Activated T-cell treated with anti-CD3 and anti-CD28 coated beads, Interleukin-2, amount 50 U/mL, for 4 hours (primary cell): ENCODE measurements at regions not wholly inside any gene's neighbourhood (a gene's known extent, or its start where the extent isn't known, plus 50 kb on each side); places are given as distances from the start of the nearest gene placed in this dataset.
"Not testable (repeated sequence)": the region's sequence is repeated elsewhere in the genome, so short reads cannot be mapped to it uniquely, and the experiment has no call there.

ENCODE experiments used
- ATAC-seq, 2 donors: fragments of 200-7000 bp; cut with Tn5 transposase; one replicate each; pipeline ENCODE4 v1.10.0; 2021
- DNase-seq: peaks from one replicate; pipeline ENCODE4 v3.0.0-alpha.2; 2020
- H3K27me3 Mint-ChIP-seq: one replicate; pipeline ENCODE4 v1.8.0; 2021; ENCODE audit warnings: low read depth, mixed read lengths
- H3K36me3 Mint-ChIP-seq: one replicate; pipeline ENCODE4 v1.8.0; 2022; ENCODE audit warnings: mixed read lengths; ENCODE audit not compliant: insufficient read depth
- H3K4me1 Mint-ChIP-seq: one replicate; pipeline ENCODE4 v1.8.0; 2021; ENCODE audit warnings: low read depth, mixed read lengths
- H3K4me3 Mint-ChIP-seq: one replicate; pipeline ENCODE4 v1.8.0; 2021; ENCODE audit warnings: mild to moderate bottlenecking, moderate library complexity, mixed read lengths
- H3K9me3 Mint-ChIP-seq: one replicate; pipeline ENCODE4 v1.8.0; 2021; ENCODE audit warnings: mixed read lengths

GRCh38 chr4:23959396-23960148 is 69.7 kb upstream of the PPARGC1A start:
- no peaks in the 10 kb centered on the region for H3K36me3 Mint-ChIP-seq

GRCh38 chr4:23958749-23959148 is 68.9 kb upstream of the PPARGC1A start:
- Mint-ChIP-seq H3K27me3 (no peaks in the 10 kb centered on the region), H3K36me3 (no peaks in the 10 kb centered on the region), H3K4me1 (no peaks in the 10 kb centered on the region), H3K4me3 (no peak overlapping the region), H3K9me3 (no peaks in the 10 kb centered on the region)
- DNase-seq (no peak), ATAC-seq (no peak)

More at GRCh38 chr4:23959396-23960148, 69.7 kb upstream of the PPARGC1A start:
- DNase-seq (no peak), ATAC-seq (no peak)
- no peaks in the 10 kb centered on the region for H3K4me1 Mint-ChIP-seq
- no peaks in the 10 kb centered on the region for H3K27me3 Mint-ChIP-seq
- no peaks in the 10 kb centered on the region for H3K9me3 Mint-ChIP-seq
- H3K4me3 Mint-ChIP-seq: no peak overlapping the region

DNA sequence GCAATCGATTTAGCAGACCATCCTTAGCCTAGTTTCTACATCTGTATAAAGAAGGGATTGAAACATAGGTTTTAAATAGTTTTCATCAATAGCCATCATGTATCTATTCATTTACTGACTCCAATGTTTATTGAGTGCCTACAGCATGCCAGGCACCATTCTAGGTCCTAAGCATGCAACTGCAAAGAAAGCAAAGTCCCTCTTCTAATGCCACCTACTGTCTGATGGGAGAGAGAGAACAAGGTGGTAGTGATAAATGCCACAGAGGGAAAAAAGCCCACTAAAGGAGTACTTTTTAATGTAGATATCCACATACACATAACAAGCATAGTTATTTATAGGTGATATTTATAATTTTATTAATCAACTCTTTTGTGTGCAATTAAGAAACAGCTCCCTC is 67.6 kb upstream of the PPARGC1A start:
- H3K36me3 Mint-ChIP-seq: no peaks in the 10 kb centered on the region
- H3K9me3 Mint-ChIP-seq: no peaks in the 10 kb centered on the region
- ATAC-seq (no peak), DNase-seq (no peak)
- H3K4me1 Mint-ChIP-seq: no peaks in the 10 kb centered on the region
- H3K4me3 Mint-ChIP-seq: no peak overlapping the region
- no peaks in the 10 kb centered on the region for H3K27me3 Mint-ChIP-seq

DNA sequence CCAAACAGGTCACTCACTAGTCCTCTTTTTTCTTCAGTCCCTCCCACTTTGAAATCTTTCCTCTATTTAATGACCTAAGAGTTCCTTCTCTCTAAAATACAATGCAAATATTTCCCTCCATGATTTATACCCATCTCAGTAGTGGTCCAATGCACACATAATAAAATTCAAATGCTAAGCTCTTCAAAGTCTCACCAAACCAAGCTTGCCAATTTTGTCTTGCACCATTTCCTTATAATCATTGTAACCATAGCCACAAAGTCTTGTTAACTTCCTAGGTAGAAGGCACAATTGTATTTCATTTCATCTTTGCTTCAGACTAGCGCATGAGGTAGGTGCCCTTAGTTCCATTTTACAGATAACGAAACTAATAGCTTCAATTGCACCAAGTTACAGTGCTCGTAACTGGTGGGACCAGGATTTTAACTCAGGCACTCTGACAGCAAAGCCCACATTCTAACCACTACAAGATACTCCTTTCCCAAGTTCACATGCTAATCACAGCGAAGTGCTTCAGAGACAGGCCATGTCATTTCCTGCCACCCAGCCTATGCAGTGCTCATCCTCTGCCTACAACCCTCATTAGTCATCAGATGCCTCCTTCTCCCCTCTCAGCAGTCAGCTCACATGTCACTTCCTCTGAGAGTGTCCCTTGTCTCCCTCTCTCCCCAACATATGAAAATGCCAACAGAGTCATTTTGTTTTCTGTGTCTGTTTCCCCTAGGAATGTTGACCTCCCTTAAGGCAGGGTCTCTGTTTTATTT is 66.9 kb upstream of the PPARGC1A start:
- H3K4me1 Mint-ChIP-seq: no peaks in the 10 kb centered on the region
- H3K27me3 Mint-ChIP-seq: no peaks in the 10 kb centered on the region
- no peak overlapping the region for H3K4me3 Mint-ChIP-seq
- no peak for DNase-seq
- no peak for ATAC-seq
- H3K36me3 Mint-ChIP-seq: no peaks in the 10 kb centered on the region
- peaks cover 1% of the 10 kb centered on the region for H3K9me3 Mint-ChIP-seq

GRCh38 chr4:23952258-23952657 is 62.4 kb upstream of the PPARGC1A start:
- ATAC-seq: no peak
- no peaks in the 10 kb centered on the region for H3K27me3 Mint-ChIP-seq
- no peak for DNase-seq
- peaks cover 3% of the 10 kb centered on the region for H3K9me3 Mint-ChIP-seq
- H3K4me3 Mint-ChIP-seq: no peak overlapping the region
- no peaks in the 10 kb centered on the region for H3K36me3 Mint-ChIP-seq
- H3K4me1 Mint-ChIP-seq: no peaks in the 10 kb centered on the region

DNA sequence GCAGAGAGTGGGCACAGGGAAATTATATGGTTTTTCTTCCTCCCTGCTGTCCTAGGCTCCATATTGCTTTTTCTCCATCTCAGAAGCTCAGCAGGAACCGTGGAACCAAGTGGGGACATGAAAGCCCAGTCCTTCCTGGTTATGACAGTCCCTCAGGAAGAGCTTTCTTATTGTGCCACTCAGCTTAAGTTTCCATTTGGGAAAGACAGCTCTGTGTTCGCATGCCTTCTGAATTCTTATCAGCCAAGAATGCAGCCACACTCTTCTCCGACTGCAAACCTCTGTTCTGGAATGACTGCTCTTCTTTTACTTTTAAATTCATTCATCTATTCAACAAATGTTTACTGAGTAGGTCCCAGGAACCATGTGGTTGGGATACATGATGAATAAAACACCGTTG is 58.0 kb upstream of the PPARGC1A start:
- no peaks in the 10 kb centered on the region for H3K4me1 Mint-ChIP-seq
- no peak for ATAC-seq
- H3K9me3 Mint-ChIP-seq: peaks cover 3% of the 10 kb centered on the region
- no peak overlapping the region for H3K4me3 Mint-ChIP-seq
- no peak for DNase-seq
- no peaks in the 10 kb centered on the region for H3K27me3 Mint-ChIP-seq
- no peaks in the 10 kb centered on the region for H3K36me3 Mint-ChIP-seq

DNA sequence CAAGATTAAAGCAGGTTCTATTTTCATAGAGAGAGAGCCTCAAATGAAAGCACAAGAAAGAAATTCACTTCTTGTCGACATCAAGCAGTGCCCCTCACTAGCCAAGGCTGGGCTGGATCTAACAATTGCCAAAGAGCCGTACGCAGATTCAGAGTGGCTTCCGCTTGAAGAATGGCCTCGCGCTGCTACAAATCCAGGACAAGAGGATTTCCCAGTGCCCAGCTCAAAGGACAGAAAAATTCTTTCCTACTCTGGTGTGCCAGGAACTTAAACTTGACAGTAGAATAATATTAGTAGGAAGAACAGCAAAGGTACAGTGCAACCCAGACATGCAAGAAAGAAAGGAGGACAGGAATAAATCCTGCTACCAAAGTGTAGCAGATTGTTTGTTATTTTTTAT is 56.5 kb upstream of the PPARGC1A start:
- DNase-seq (no peak), ATAC-seq (no peak)
- H3K36me3 Mint-ChIP-seq: no peaks in the 10 kb centered on the region
- H3K4me3 Mint-ChIP-seq: no peak overlapping the region
- H3K4me1 Mint-ChIP-seq: no peaks in the 10 kb centered on the region
- H3K9me3 Mint-ChIP-seq: no peaks in the 10 kb centered on the region
- no peaks in the 10 kb centered on the region for H3K27me3 Mint-ChIP-seq

- no peak for DNase-seq
- Mint-ChIP-seq H3K27me3 (no peaks in the 10 kb centered on the region), H3K4me3 (no peak overlapping the region), H3K4me1 (no peaks in the 10 kb centered on the region), H3K36me3 (no peaks in the 10 kb centered on the region), H3K9me3 (no peaks in the 10 kb centered on the region)
- no peak for ATAC-seq
These were observed 55.7 kb upstream of the PPARGC1A start for GRCh38 chr4:23945451-23946017.

DNA sequence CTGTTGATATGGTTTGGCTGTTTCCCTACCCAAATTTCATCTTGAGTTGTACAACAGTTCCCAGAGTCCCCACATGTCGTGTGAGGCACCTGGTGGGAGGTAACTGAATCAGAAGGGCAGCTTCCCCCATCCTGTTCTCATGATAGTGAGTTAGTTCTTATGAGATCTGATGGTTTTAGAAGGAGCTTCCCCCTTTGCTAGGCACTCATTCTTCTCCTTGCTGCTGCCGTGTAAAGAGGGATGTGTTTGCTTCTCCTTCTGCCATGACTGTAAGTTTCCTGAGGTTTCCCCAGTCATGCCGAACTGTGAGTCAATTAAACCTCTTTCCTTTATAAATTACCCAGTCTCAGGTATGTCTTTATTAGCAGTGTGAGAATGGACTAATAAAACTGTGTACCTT is 54.7 kb upstream of the PPARGC1A start:
- not testable (repeated sequence) for H3K27me3 Mint-ChIP-seq, DNase-seq, H3K4me3 Mint-ChIP-seq, H3K4me1 Mint-ChIP-seq, ATAC-seq, H3K9me3 Mint-ChIP-seq, H3K36me3 Mint-ChIP-seq

DNA sequence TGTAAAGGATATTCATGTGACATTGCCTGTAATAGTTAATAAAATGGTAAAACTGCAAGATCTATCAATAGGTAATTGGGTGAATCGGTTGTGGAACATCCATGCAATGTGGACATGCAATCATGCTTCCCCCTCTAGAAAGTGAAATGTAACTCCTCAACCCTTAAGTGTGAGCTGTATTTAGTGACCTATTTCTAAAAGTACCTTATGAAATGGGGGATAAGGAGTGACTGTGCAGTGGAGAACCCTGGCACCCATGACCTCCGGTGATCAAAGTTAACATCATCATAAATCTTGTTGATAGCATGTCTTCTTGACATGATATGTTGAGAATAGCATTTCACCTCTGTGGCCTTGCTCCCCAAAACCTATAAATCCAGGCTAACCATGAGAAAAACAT is 53.6 kb upstream of the PPARGC1A start:
- no peaks in the 10 kb centered on the region for H3K9me3 Mint-ChIP-seq
- H3K36me3 Mint-ChIP-seq: no peaks in the 10 kb centered on the region
- DNase-seq (no peak), ATAC-seq (no peak)
- no peak overlapping the region for H3K4me3 Mint-ChIP-seq
- no peaks in the 10 kb centered on the region for H3K27me3 Mint-ChIP-seq
- H3K4me1 Mint-ChIP-seq: no peaks in the 10 kb centered on the region

GRCh38 chr4:23942471-23942870 is 52.6 kb upstream of the PPARGC1A start:
- DNase-seq (no peak), ATAC-seq (no peak)
- Mint-ChIP-seq H3K4me1 (no peaks in the 10 kb centered on the region), H3K9me3 (no peaks in the 10 kb centered on the region), H3K27me3 (no peaks in the 10 kb centered on the region), H3K36me3 (no peaks in the 10 kb centered on the region), H3K4me3 (no peak overlapping the region)
